NCI-H2107 (cell line): ENCODE measurements at regions not wholly inside any gene's neighbourhood (a gene's known extent, or its start where the extent isn't known, plus 50 kb on each side); places are given as distances from the start of the nearest gene placed in this dataset.

ENCODE experiments used
- DNase-seq: peaks from one replicate; lab custom pipeline; 2025; lab: John Stamatoyannopoulos, UW

- no peak for DNase-seq
These were observed 75.1 kb upstream of the CA10 start for GRCh38 chr17:52233632-52234031.

GRCh38 chr17:52233176-52233575 lies 74.7 kb upstream of the CA10 start:
- DNase-seq = no peak

GRCh38 chr17:52228823-52229222 lies 70.3 kb upstream of the CA10 start:
- no peak for DNase-seq

- no peak for DNase-seq
These were observed 69.4 kb upstream of the CA10 start for GRCh38 chr17:52227926-52228325.

GRCh38 chr17:52213451-52213850 lies 54.9 kb upstream of the CA10 start:
- DNase-seq = no peak

GRCh38 chr17:52212851-52213250 lies 54.3 kb upstream of the CA10 start:
- DNase-seq = no peak

GRCh38 chr17:52209507-52209906 lies 51.0 kb upstream of the CA10 start:
- no peak for DNase-seq
